ENCODE measurements at regions not wholly inside any gene's neighbourhood (a gene's known extent, or its start where the extent isn't known, plus 50 kb on each side); places are given as distances from the start of the nearest gene placed in this dataset.
"Not testable (repeated sequence)": the region's sequence is repeated elsewhere in the genome, so short reads cannot be mapped to it uniquely, and the experiment has no call there.

- no peak for DNase-seq
Observed at GRCh38 chr7:155231941-155232340, 65.7 kb upstream of the INSIG1 start.

- DNase-seq, result no peak
Observed at GRCh38 chr7:155232911-155233310, 64.8 kb upstream of the INSIG1 start.

GRCh38 chr7:155233311-155234157, 64.1 kb upstream of the INSIG1 start:
- DNase-seq, result no peak

- DNase-seq, result no peak
Observed at GRCh38 chr7:155234158-155234492, 63.6 kb upstream of the INSIG1 start.

GRCh38 chr7:155234950-155235789, 62.5 kb upstream of the INSIG1 start:
- no peak for DNase-seq

GRCh38 chr7:155236386-155236785, 61.3 kb upstream of the INSIG1 start:
- DNase-seq, result no peak

- no peak for DNase-seq
Observed at GRCh38 chr7:155237297-155237696, 60.4 kb upstream of the INSIG1 start.

GRCh38 chr7:155237730-155238129, 59.9 kb upstream of the INSIG1 start:
- no peak for DNase-seq

GRCh38 chr7:155239431-155240087, 58.1 kb upstream of the INSIG1 start:
- DNase-seq, result not testable (repeated sequence)

- DNase-seq, result no peak
Observed at GRCh38 chr7:155244675-155245074, 53.0 kb upstream of the INSIG1 start.

GRCh38 chr7:155247479-155248365, 50.0 kb upstream of the INSIG1 start:
- no peak for DNase-seq

Measured in activated CD4-positive, alpha-beta T cell treated with anti-CD3 and anti-CD28 coated beads for 1 hour (primary cell).